Activated CD8-positive, alpha-beta memory T cell treated with anti-CD3 and anti-CD28 coated beads, Interleukin-2, amount 50 U/mL, for 24 hours (primary cell): ENCODE measurements at regions not wholly inside any gene's neighbourhood (a gene's known extent, or its start where the extent isn't known, plus 50 kb on each side); places are given as distances from the start of the nearest gene placed in this dataset.

Source experiments
- DNase-seq: peaks from one replicate; pipeline ENCODE4 v3.0.0-alpha.2; 2020; ENCODE audit errors: extremely low read depth

- DNase-seq: no peak
Measured at GRCh38 chr22:47457509-47458300, 695.3 kb downstream of the TBC1D22A start.

DNA sequence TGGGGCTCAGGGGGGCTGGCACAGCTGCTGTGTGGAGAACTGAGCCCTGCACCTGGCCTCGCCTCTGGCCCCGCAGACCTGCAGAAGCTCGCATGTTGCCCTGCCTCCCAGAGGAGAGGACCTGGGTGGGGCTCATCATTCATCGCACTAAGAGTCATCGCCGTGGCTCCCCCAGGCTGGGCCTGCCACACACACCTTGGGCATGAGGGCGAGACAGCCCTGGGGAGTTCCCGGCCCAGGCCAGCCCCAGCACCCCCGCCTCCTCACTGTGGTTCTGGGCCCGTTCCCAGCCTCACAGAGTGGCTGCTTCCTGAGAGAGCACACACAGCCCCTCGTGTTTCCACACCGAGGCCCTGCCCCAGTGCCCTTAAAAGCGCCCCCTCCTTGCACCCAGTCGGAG, 694.6 kb downstream of the TBC1D22A start:
- no peak for DNase-seq

GRCh38 chr22:47456031-47456430, 693.6 kb downstream of the TBC1D22A start:
- DNase-seq: no peak

- no peak for DNase-seq
Measured at GRCh38 chr22:47453049-47453448, 690.6 kb downstream of the TBC1D22A start.

GRCh38 chr22:47452184-47452583, 689.7 kb downstream of the TBC1D22A start:
- DNase-seq: no peak

GRCh38 chr22:47450876-47451475, 688.5 kb downstream of the TBC1D22A start:
- DNase-seq: no peak

DNA sequence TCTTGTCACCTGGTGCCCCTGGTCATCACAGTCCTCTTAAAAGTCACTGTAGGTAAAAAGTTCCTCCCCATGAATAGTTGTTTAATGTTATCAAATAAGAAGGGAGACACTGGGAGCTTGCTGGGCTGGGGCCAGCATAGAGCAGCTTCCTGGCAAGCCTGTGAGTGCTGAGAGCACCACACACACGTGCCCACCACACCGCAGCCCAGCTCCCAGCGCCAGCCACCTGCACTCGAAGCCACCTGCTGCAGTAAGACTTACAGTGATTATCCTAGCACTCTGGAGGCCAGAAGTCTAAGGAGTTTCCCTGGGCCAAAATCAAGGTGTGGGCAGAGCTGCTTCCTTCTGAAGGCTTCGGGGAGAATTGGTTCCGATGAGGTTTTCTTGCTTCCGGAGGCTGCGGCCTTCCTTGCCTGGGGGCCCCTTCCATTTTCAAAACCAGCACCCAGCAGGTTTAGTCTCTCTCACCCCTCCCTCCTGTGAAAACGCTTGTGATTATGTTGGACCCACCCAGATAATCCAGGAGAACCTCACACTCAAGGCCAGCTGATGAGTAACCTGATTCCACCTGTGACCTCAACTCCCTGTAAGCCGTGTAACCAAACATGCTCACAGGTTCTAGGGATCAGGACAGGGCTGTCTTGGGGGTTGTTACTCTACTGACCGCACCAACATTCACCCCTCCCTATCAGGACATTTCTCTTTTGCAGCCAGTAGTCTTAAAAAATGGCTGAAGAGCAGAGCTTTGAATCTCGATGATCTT, 687.2 kb downstream of the TBC1D22A start:
- DNase-seq: no peak

DNA sequence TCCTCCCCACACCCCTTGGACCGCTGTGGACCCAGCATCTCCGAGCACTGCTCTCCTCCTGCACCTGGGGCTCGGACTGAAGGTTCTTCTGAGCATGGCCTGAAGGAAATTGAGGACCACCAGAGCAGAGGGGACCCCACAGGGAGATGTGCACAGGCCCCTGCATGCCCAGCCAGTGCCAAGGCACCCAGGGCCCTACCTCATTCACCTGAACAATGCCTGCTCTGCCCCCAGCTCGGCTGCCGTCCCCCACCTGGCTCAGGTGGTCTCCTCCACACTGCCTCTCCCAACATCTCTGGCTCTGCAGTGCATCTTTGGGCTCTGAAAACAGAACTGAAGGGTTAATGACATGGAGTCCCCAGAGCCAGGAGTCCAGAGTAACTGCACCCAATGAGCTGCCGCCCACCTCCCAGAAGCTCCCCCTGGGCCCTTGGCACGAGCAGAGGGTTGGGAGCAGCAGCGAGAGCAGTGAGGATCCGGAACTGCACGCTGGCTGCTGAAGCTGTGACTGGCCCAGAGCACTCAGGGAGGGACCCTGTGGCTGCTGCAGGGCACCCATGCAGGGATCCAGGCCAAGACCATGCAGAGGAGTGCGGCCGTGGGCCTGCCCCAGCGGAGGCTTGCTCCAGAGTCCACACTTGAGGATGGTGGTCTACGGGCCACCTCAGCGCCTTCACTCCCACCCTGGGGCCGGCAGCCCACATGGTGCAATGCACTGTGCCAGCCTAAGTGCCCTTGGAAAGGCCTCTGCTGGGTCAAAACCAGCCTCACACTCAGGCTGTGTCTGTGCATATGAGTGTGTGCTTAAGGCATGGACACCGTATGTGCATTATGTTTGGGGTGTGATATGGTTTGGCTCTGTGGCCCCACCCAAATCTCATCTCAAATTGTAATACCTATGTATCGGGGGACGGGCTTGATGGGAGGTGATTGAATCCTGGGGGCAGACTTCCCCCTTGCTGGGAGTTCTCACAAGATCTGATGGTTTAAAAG, 686.1 kb downstream of the TBC1D22A start:
- DNase-seq: no peak

DNA sequence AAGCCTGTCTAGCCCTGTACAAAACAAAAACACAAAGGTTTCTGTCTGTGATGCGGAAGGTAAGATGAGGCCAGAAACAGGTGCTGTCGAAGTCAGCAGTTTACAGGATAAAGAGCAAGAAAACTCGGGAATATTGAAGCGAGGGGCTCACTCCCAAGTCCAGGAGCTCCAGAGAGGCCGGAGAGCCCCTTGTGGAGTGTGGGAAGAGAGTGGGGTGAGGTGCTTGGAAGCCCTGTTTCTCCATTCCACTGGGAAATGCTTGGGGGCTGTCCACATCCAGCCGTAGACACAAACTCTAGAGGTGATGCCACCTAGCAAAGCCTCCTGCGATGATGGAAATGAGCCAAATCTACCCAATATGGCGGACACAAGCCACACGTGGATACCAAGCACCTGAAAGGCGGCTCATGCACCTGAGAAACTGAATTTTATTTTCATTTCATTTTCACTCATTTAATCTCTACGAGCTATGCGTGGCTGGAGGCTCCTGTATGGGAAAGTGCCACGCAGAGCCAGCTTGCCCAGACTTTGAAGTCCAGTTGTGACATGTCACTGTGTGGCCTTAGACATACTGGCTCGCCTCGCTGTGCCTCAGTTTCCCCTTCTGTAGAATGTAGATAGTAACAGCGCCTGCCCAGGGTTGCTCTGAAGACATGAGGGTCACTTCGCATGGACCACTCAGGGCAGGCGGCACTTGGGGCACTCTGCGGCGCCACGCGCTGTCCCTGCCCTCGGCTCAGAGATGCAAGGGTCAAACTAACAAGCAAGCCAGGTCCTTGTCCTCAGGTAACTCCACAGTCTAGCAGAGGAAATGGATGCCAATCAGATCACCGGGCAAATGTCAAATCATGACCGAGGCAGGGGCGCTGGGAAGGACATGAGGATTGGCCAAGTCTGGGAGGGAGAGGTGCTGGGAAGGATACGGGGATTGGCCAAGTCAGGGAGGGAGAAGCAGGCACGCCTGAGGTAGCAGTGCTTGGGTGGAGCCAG, 684.7 kb downstream of the TBC1D22A start:
- no peak for DNase-seq

GRCh38 chr22:47446331-47446730, 683.9 kb downstream of the TBC1D22A start:
- no peak for DNase-seq

- no peak for DNase-seq
Measured at GRCh38 chr22:47445716-47446290, 683.4 kb downstream of the TBC1D22A start.

- DNase-seq: no peak
Measured at GRCh38 chr22:47445212-47445611, 682.8 kb downstream of the TBC1D22A start.

DNA sequence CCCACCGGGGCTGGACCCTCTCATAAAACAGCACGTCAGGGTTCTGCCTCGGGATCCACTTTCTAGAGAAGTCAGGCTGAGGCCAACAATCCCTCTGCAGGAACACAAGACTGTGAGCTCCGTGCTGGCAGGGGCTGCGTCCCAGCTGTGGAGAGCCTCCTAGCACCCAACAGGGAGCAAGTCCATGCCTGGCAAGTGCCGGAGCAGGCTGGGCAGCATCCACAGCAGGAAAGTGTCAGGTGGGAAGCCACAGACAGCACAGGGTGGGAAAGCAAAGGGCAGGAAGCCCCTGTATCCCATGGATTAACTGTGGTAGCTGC, 682.3 kb downstream of the TBC1D22A start:
- DNase-seq: no peak

GRCh38 chr22:47443836-47444745, 681.6 kb downstream of the TBC1D22A start:
- DNase-seq: no peak

DNA sequence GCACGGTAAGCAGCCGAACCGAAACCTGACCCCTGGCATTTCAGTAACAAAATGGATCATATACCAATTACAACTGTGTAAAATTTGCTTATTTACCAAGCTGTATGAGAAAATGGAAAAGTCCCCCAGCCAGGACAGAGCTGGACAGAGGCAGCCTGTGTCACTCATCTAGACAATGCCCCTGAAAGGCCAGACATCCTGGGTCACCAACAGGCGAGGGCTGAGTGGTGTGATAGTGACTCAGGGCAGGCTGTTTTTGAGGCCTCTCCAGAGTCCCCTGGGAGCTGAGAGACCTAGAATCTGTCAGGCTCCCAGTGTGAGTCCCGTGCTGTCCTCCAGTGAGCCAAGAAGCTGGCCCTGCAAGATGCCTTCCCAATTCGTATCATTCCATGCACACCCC, 680.4 kb downstream of the TBC1D22A start:
- no peak for DNase-seq

- no peak for DNase-seq
Measured at GRCh38 chr22:47439643-47440265, 677.3 kb downstream of the TBC1D22A start.

DNA sequence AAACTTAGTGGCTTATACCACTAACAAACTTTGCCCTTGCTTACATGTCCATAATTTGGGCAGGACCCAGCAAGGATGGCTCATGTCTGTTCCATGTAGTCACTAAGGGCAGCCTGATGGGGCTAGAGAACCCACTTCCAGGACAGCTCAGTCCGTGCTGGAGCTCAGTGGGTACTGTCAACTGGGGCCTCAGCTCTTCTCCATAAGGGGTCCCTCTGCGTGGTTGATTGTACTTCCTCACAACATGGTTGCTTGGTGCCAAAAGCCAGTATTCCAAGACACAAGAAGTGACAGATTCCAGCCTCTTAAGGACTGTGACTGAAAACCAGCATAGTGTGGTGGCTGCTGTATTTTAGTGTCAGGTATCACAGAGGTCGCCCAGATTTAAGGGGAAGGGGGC, 675.2 kb downstream of the TBC1D22A start:
- no peak for DNase-seq

DNA sequence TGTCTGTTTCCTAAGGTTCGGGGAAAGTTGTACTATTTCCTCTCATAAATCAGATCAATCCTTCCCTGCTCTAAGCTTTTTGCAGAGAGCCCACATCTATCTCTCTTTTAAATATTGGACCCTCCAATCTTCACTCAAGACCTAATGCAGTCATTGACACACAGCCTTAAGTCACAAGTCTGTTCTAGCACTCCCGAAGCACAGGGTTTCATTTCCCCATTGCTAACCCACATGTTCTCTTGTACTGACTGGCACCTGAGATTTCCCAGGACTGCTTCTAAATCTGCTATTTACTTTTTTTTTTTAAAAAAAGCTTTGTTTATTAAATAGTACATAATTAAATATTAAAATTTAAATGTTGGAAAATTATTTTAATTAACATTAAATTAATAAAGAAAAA, 674.7 kb downstream of the TBC1D22A start:
- no peak for DNase-seq

GRCh38 chr22:47435826-47436225, 673.4 kb downstream of the TBC1D22A start:
- DNase-seq: no peak
